ENCODE measurements at regions not wholly inside any gene's neighbourhood (a gene's known extent, or its start where the extent isn't known, plus 50 kb on each side); places are given as distances from the start of the nearest gene placed in this dataset.
"Not testable (repeated sequence)": the region's sequence is repeated elsewhere in the genome, so short reads cannot be mapped to it uniquely, and the experiment has no call there.

DNA sequence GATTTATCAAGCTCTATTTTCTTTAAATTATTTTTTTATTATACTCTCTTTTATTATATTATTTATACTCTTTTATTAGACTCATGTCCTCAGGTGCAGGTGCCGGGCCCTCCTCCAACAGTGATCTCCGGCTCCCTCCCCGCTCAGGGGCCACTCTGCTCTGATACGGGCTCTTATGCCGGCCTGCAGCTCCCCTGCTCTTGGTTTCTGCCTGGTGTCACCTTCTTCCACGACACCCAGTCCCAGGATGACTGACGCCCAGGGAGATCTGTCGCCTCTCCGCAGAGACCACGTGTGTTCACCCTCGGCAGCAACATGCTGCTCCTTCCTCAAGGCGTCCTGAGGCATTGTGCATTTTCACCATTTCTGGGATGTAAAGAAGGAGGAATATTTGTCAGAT is 322.3 kb downstream of the CACNA1B start:
- H2BK15ac ChIP-seq (ENCODE audit: low read length); H3K4me3 ChIP-seq (ENCODE audit: low read length in 2 of 2); H3K9me3 ChIP-seq (replicated peaks in 1 of 2; ENCODE audit: control insufficient read depth in 2 of 2, insufficient read depth in 1 of 2, low read depth in 1 of 2, low read length in 2 of 2); H3K23ac ChIP-seq (ENCODE audit: low read depth, low read length, poor library complexity); H2BK5ac ChIP-seq (ENCODE audit: low read length); H2BK120ac ChIP-seq (ENCODE audit: low read depth, low read length); H4K8ac ChIP-seq (ENCODE audit: low read depth, low read length); H3K14ac ChIP-seq (ENCODE audit: low read length); DNase-seq (ENCODE audit: low spot score); H3K27ac ChIP-seq (replicated peaks; ENCODE audit: low read length); H3K18ac ChIP-seq (ENCODE audit: low read length); H2AFZ ChIP-seq (ENCODE audit: low read length); H3K4ac ChIP-seq (ENCODE audit: low read length); H3K36me3 ChIP-seq (replicated peaks in 1 of 2; ENCODE audit: control insufficient read depth in 2 of 2, insufficient read depth in 2 of 2, low read length in 2 of 2); H3K4me2 ChIP-seq (ENCODE audit: insufficient read depth, low read length, poor library complexity, severe bottlenecking); H3K9ac ChIP-seq (ENCODE audit: low read depth, low read length, poor library complexity); H4K91ac ChIP-seq (ENCODE audit: low read depth, low read length, poor library complexity); H3K27me3 ChIP-seq (ENCODE audit: control insufficient read depth in 3 of 3, insufficient read depth in 3 of 3, low read depth in 1 of 3, low read length in 3 of 3); H2AK5ac ChIP-seq (ENCODE audit: low read depth, low read length); H3K4me1 ChIP-seq (ENCODE audit: control insufficient read depth in 2 of 2, insufficient read depth in 1 of 2, low read depth in 1 of 2, low read length in 2 of 2); H2BK12ac ChIP-seq (ENCODE audit: low read length); H3K79me1 ChIP-seq (ENCODE audit: low read depth, low read length): not testable (repeated sequence)
- WGBS, 2 donors (ENCODE audit: extremely low coverage in 2 of 2, insufficient read length in 2 of 2, insufficient replicate concordance in 1 of 2): no CpG with 5 or more reads among the region's 12 CpGs

DNA sequence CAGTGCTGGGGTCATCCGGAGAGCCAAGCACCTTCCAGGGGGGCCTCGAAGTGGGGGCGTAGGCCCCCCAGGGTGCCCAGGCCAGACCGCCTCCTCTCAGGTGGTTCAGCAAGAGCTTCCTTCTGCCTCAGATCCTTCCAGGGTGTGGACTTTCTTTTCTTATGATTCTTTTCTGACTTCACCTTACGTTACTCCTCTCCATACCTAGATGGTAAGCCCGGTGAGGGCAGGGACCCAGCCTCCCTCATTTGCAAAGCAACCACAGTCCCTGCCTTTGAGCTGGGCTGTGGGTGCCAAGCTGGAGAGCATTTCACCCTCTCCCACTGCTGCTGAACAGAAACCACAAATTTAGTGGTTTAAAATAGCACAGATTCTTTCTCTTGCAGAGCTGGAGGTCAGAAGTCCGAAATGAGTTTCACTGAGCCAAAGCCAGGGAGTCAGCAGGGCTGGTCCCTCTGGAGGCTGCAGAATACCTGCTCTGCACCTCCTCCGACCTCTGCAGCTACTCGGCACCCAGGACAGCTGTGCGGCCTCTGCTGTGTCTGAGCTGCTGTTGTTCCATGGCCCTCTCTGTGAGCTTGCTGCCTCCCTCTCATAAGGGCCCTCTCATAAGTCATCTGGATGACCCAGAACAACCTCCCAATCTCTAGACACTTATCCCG is 323.0 kb downstream of the CACNA1B start:
- H2AK5ac ChIP-seq (ENCODE audit: low read depth, low read length); DNase-seq (ENCODE audit: low spot score); H3K4me2 ChIP-seq (ENCODE audit: insufficient read depth, low read length, poor library complexity, severe bottlenecking); H3K4me1 ChIP-seq (ENCODE audit: control insufficient read depth in 2 of 2, insufficient read depth in 1 of 2, low read depth in 1 of 2, low read length in 2 of 2); H4K91ac ChIP-seq (ENCODE audit: low read depth, low read length, poor library complexity); H3K9me3 ChIP-seq (replicated peaks in 1 of 2; ENCODE audit: control insufficient read depth in 2 of 2, insufficient read depth in 1 of 2, low read depth in 1 of 2, low read length in 2 of 2); H2BK5ac ChIP-seq (ENCODE audit: low read length); H3K79me1 ChIP-seq (ENCODE audit: low read depth, low read length); H2BK120ac ChIP-seq (ENCODE audit: low read depth, low read length); H3K18ac ChIP-seq (ENCODE audit: low read length); H4K8ac ChIP-seq (ENCODE audit: low read depth, low read length); H3K27ac ChIP-seq (replicated peaks; ENCODE audit: low read length); H3K36me3 ChIP-seq (replicated peaks in 1 of 2; ENCODE audit: control insufficient read depth in 2 of 2, insufficient read depth in 2 of 2, low read length in 2 of 2); H3K4me3 ChIP-seq (ENCODE audit: low read length in 2 of 2); H2AFZ ChIP-seq (ENCODE audit: low read length); H3K27me3 ChIP-seq (ENCODE audit: control insufficient read depth in 3 of 3, insufficient read depth in 3 of 3, low read depth in 1 of 3, low read length in 3 of 3); H3K4ac ChIP-seq (ENCODE audit: low read length); H3K23ac ChIP-seq (ENCODE audit: low read depth, low read length, poor library complexity); H2BK12ac ChIP-seq (ENCODE audit: low read length); H3K9ac ChIP-seq (ENCODE audit: low read depth, low read length, poor library complexity); H3K14ac ChIP-seq (ENCODE audit: low read length); H2BK15ac ChIP-seq (ENCODE audit: low read length): not testable (repeated sequence)
- no CpG with 5 or more reads among the region's 11 CpGs for WGBS, 2 donors (ENCODE audit: extremely low coverage in 2 of 2, insufficient read length in 2 of 2, insufficient replicate concordance in 1 of 2)

DNA sequence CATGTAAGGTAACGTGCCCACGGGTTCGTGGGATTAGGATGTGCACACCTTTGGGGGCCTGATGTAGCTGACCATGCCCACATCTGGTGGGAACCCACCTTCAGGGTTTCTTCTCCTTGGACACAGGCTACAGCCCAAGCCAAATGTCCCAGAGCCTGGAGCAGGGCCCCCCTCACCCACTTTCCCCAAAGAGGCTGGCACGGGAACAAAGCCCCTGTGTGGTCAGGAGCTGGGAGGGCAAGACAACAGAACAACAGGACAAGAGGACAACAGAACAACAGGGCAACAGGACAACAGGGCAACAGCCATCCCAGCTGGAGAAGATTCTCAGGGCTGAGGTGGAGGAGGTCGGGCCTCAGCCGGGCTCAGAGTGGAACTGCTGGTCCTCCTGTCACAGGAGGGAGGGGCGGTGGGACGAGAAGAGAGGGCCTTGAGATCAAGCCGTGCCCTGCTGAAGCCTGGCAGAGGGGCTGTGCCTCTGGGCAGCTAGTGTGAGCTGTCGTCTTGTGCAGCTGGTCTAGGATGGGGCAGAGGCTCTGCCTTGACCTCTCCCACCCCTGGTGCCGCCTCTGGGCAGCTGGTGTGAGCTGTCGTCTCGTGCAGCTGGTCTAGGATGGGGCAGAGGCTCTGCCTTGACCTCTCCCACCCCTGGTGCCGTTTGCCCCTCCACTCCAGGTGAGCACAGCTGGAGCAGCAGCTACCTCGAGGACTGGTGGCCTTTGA is 323.7 kb downstream of the CACNA1B start:
- not testable (repeated sequence) for H3K4ac ChIP-seq (ENCODE audit: low read length); H3K9me3 ChIP-seq (replicated peaks in 1 of 2; ENCODE audit: control insufficient read depth in 2 of 2, insufficient read depth in 1 of 2, low read depth in 1 of 2, low read length in 2 of 2)

DNA sequence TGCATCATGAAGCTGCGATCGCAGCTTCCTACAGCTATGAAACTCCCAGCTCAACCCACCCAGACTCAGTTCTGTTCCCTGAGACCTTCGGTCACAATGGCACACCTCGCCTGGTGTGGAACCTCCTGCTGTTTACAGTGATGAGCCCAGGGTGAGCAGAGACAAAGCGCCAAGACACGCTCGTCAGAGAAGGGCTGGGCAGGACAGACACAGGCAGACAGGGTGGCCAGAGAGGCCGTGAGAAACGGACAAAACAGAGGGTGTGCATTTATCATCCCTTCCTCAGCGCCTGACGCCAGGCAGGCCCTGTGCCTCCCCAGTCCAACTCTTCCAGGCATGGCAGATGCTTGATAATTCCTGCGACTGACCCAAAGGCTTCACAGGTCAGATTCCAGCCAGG is 324.5 kb downstream of the CACNA1B start:
- H3K23ac ChIP-seq (ENCODE audit: low read depth, low read length, poor library complexity); H4K91ac ChIP-seq (ENCODE audit: low read depth, low read length, poor library complexity); H3K9ac ChIP-seq (ENCODE audit: low read depth, low read length, poor library complexity); H3K36me3 ChIP-seq (replicated peaks in 1 of 2; ENCODE audit: control insufficient read depth in 2 of 2, insufficient read depth in 2 of 2, low read length in 2 of 2); H2BK5ac ChIP-seq (ENCODE audit: low read length); H3K4me2 ChIP-seq (ENCODE audit: insufficient read depth, low read length, poor library complexity, severe bottlenecking); H3K27me3 ChIP-seq (ENCODE audit: control insufficient read depth in 3 of 3, insufficient read depth in 3 of 3, low read depth in 1 of 3, low read length in 3 of 3); H3K79me1 ChIP-seq (ENCODE audit: low read depth, low read length); H2AFZ ChIP-seq (ENCODE audit: low read length); H4K8ac ChIP-seq (ENCODE audit: low read depth, low read length); DNase-seq (ENCODE audit: low spot score); H3K14ac ChIP-seq (ENCODE audit: low read length); H2BK15ac ChIP-seq (ENCODE audit: low read length); H3K9me3 ChIP-seq (replicated peaks in 1 of 2; ENCODE audit: control insufficient read depth in 2 of 2, insufficient read depth in 1 of 2, low read depth in 1 of 2, low read length in 2 of 2); H2BK120ac ChIP-seq (ENCODE audit: low read depth, low read length); H3K4me1 ChIP-seq (ENCODE audit: control insufficient read depth in 2 of 2, insufficient read depth in 1 of 2, low read depth in 1 of 2, low read length in 2 of 2); H3K18ac ChIP-seq (ENCODE audit: low read length); H2BK12ac ChIP-seq (ENCODE audit: low read length); H2AK5ac ChIP-seq (ENCODE audit: low read depth, low read length); H3K4ac ChIP-seq (ENCODE audit: low read length); H3K4me3 ChIP-seq (ENCODE audit: low read length in 2 of 2); H3K27ac ChIP-seq (replicated peaks; ENCODE audit: low read length): not testable (repeated sequence)
- WGBS, 2 donors (ENCODE audit: extremely low coverage in 2 of 2, insufficient read length in 2 of 2, insufficient replicate concordance in 1 of 2): no CpG with 5 or more reads among the region's 12 CpGs

More for the DNA sequence above, 323.7 kb downstream of the CACNA1B start:
- not testable (repeated sequence) for H3K9ac ChIP-seq (ENCODE audit: low read depth, low read length, poor library complexity); H2AFZ ChIP-seq (ENCODE audit: low read length); H3K79me1 ChIP-seq (ENCODE audit: low read depth, low read length); H3K36me3 ChIP-seq (replicated peaks in 1 of 2; ENCODE audit: control insufficient read depth in 2 of 2, insufficient read depth in 2 of 2, low read length in 2 of 2); H3K4me3 ChIP-seq (ENCODE audit: low read length in 2 of 2); H3K27me3 ChIP-seq (ENCODE audit: control insufficient read depth in 3 of 3, insufficient read depth in 3 of 3, low read depth in 1 of 3, low read length in 3 of 3); H4K91ac ChIP-seq (ENCODE audit: low read depth, low read length, poor library complexity); DNase-seq (ENCODE audit: low spot score); H4K8ac ChIP-seq (ENCODE audit: low read depth, low read length); H3K23ac ChIP-seq (ENCODE audit: low read depth, low read length, poor library complexity); H3K14ac ChIP-seq (ENCODE audit: low read length); H3K27ac ChIP-seq (replicated peaks; ENCODE audit: low read length); H3K4me2 ChIP-seq (ENCODE audit: insufficient read depth, low read length, poor library complexity, severe bottlenecking); H2BK15ac ChIP-seq (ENCODE audit: low read length); H2AK5ac ChIP-seq (ENCODE audit: low read depth, low read length); H2BK5ac ChIP-seq (ENCODE audit: low read length); H2BK120ac ChIP-seq (ENCODE audit: low read depth, low read length); H3K4me1 ChIP-seq (ENCODE audit: control insufficient read depth in 2 of 2, insufficient read depth in 1 of 2, low read depth in 1 of 2, low read length in 2 of 2); H2BK12ac ChIP-seq (ENCODE audit: low read length); H3K18ac ChIP-seq (ENCODE audit: low read length)
- no CpG with 5 or more reads among the region's 15 CpGs for WGBS, 2 donors (ENCODE audit: extremely low coverage in 2 of 2, insufficient read length in 2 of 2, insufficient replicate concordance in 1 of 2)
